GM06990 (cell line): ENCODE measurements at regions not wholly inside any gene's neighbourhood (a gene's known extent, or its start where the extent isn't known, plus 50 kb on each side); places are given as distances from the start of the nearest gene placed in this dataset.

ENCODE experiments used
- DNase-seq: peaks from one replicate; pipeline ENCODE4 v3.0.0-alpha.2; 2011; ENCODE audit not compliant: insufficient read length; ENCODE audit errors: extremely low read depth
- H3K27me3 ChIP-seq: replicated peaks from 2 replicates; pipeline ENCODE4 v1.6.0; 2011; ENCODE audit warnings: low read length; ENCODE audit not compliant: control insufficient read depth, insufficient read depth
- H3K36me3 ChIP-seq: 2 replicates; pipeline ENCODE4 v1.5.1; 2011; ENCODE audit warnings: low read length; ENCODE audit not compliant: control insufficient read depth, insufficient read depth
- H3K4me3 ChIP-seq: replicated peaks from 2 replicates; pipeline ENCODE4 v1.5.1; 2011; ENCODE audit warnings: low read depth, mild to moderate bottlenecking, control low read depth, low read length
- CTCF ChIP-seq: IDR thresholded peaks from 2 replicates; pipeline ENCODE4 v1.5.1; 2011; ENCODE audit warnings: low read length, control low read depth, mild to moderate bottlenecking, inconsistent platforms; ENCODE audit not compliant: insufficient read depth, poor library complexity, severe bottlenecking

GRCh38 chr18:11388755-11389680 is 220.4 kb upstream of the SLC35G4 start:
- no peak overlapping the region for H3K4me3 ChIP-seq
- TF ChIP-seq CTCF = no peak
- DNase-seq = no peak

GRCh38 chr18:11387880-11388279 is 221.5 kb upstream of the SLC35G4 start:
- TF ChIP-seq CTCF = peak; percentile 49
- no peak for DNase-seq
- H3K36me3 ChIP-seq = no peaks in the 10 kb centered on the region
- H3K27me3 ChIP-seq = no peaks in the 10 kb centered on the region; the same call in 1 of the 2 replicates
- no peak overlapping the region for H3K4me3 ChIP-seq

More at GRCh38 chr18:11388755-11389680, 220.4 kb upstream of the SLC35G4 start:
- no peaks in the 10 kb centered on the region for H3K36me3 ChIP-seq
- H3K27me3 ChIP-seq = no peaks in the 10 kb centered on the region; the same call in 1 of the 2 replicates

GRCh38 chr18:11383381-11383780 is 226.0 kb upstream of the SLC35G4 start:
- no peaks in the 10 kb centered on the region; the same call in none of the 2 replicates for H3K27me3 ChIP-seq
- no peak for DNase-seq
- TF ChIP-seq CTCF = no peak
- H3K4me3 ChIP-seq = no peak overlapping the region
- no peaks in the 10 kb centered on the region for H3K36me3 ChIP-seq

GRCh38 chr18:11380968-11381367 is 228.4 kb upstream of the SLC35G4 start:
- no peak for TF ChIP-seq CTCF
- H3K27me3 ChIP-seq = no peaks in the 10 kb centered on the region; the same call in none of the 2 replicates
- no peak for DNase-seq

GRCh38 chr18:11379660-11380059 is 229.7 kb upstream of the SLC35G4 start:
- TF ChIP-seq CTCF = no peak
- Histone ChIP-seq H3K36me3 (no peaks in the 10 kb centered on the region), H3K27me3 (no peaks in the 10 kb centered on the region; the same call in none of the 2 replicates), H3K4me3 (no peak overlapping the region)
- no peak for DNase-seq

More at GRCh38 chr18:11380968-11381367, 228.4 kb upstream of the SLC35G4 start:
- Histone ChIP-seq H3K4me3 (no peak overlapping the region), H3K36me3 (no peaks in the 10 kb centered on the region)
